ENCODE measurements at regions not wholly inside any gene's neighbourhood (a gene's known extent, or its start where the extent isn't known, plus 50 kb on each side); places are given as distances from the start of the nearest gene placed in this dataset.
"Not testable (repeated sequence)": the region's sequence is repeated elsewhere in the genome, so short reads cannot be mapped to it uniquely, and the experiment has no call there.

- no peak for DNase-seq
Observed at GRCh38 chr2:195289081-195289480, 367.9 kb upstream of the SLC39A10 start.

- no peak for DNase-seq
Observed at GRCh38 chr2:195279840-195280427, 377.1 kb upstream of the SLC39A10 start.

GRCh38 chr2:195270466-195271039, 386.5 kb upstream of the SLC39A10 start:
- DNase-seq, result no peak

- no peak for DNase-seq
Observed at GRCh38 chr2:195269220-195269619, 387.8 kb upstream of the SLC39A10 start.

- no peak for DNase-seq
Observed at GRCh38 chr2:195257979-195258378, 399.0 kb upstream of the SLC39A10 start.

- DNase-seq, result no peak
Observed at GRCh38 chr2:195252018-195252417, 405.0 kb upstream of the SLC39A10 start.

- DNase-seq, result no peak
Observed at GRCh38 chr2:195251214-195251613, 405.8 kb upstream of the SLC39A10 start.

- DNase-seq, result no peak
Observed at GRCh38 chr2:195238826-195239225, 418.2 kb upstream of the SLC39A10 start.

GRCh38 chr2:195238379-195238778, 418.6 kb upstream of the SLC39A10 start:
- DNase-seq, result no peak

- not testable (repeated sequence) for DNase-seq
Observed at GRCh38 chr2:195228547-195228946, 428.5 kb upstream of the SLC39A10 start.

- no peak for DNase-seq
Observed at GRCh38 chr2:195214072-195214471, 443.0 kb upstream of the SLC39A10 start.

GRCh38 chr2:195212586-195212985, 444.4 kb upstream of the SLC39A10 start:
- DNase-seq, result no peak

- no peak for DNase-seq
Observed at GRCh38 chr2:195202163-195202845, 454.7 kb upstream of the SLC39A10 start.

- no peak for DNase-seq
Observed at GRCh38 chr2:195199864-195200263, 457.2 kb upstream of the SLC39A10 start.

GRCh38 chr2:195181059-195181705, 475.8 kb upstream of the SLC39A10 start:
- DNase-seq, result no peak

GRCh38 chr2:195168369-195168768, 488.7 kb upstream of the SLC39A10 start:
- DNase-seq, result no peak

- no peak for DNase-seq
Observed at GRCh38 chr2:195164930-195165329, 492.1 kb upstream of the SLC39A10 start.

GRCh38 chr2:195162918-195163317, 494.1 kb upstream of the SLC39A10 start:
- no peak for DNase-seq

- DNase-seq, result no peak
Observed at GRCh38 chr2:195162194-195162593, 494.8 kb upstream of the SLC39A10 start.

GRCh38 chr2:195160963-195161362, 496.1 kb upstream of the SLC39A10 start:
- no peak for DNase-seq

GRCh38 chr2:195151711-195152110, 505.3 kb upstream of the SLC39A10 start:
- no peak for DNase-seq

- DNase-seq, result no peak
Observed at GRCh38 chr2:195150819-195151218, 506.2 kb upstream of the SLC39A10 start.

- no peak for DNase-seq
Observed at GRCh38 chr2:195148004-195148403, 509.0 kb upstream of the SLC39A10 start.

Data from effector CD4-positive, alpha-beta T cell (primary cell).